GM12878 (cell line): ENCODE measurements at regions not wholly inside any gene's neighbourhood (a gene's known extent, or its start where the extent isn't known, plus 50 kb on each side); places are given as distances from the start of the nearest gene placed in this dataset.
A peak's percentile ranks its signal among the peaks of the same experiment; 100 is the strongest.

ENCODE experiments used
- BCL11A ChIP-seq: IDR thresholded peaks from 2 replicates; pipeline ENCODE4 v1.6.1; 2011; ENCODE audit warnings: low read depth, low read length
- BMI1 ChIP-seq: fragments of 450-650 bp; IDR thresholded peaks from 2 replicates; pipeline ENCODE4 v1.6.1; 2016; ENCODE audit warnings: mild to moderate bottlenecking, moderate library complexity, borderline replicate concordance
- CBX3 ChIP-seq: fragments of 200-600 bp; sonication (generic); IDR thresholded peaks from 2 replicates; pipeline ENCODE4 v1.6.1; 2016; ENCODE audit warnings: low read depth, borderline replicate concordance
- E4F1 ChIP-seq: fragments of 450-650 bp; IDR thresholded peaks from 2 replicates; pipeline ENCODE4 v1.6.1; 2018; ENCODE audit warnings: borderline replicate concordance, mild to moderate bottlenecking; ENCODE audit not compliant: partially characterized antibody
- ESRRA ChIP-seq: IDR thresholded peaks from 2 replicates; pipeline ENCODE4 v1.6.1; 2012; ENCODE audit warnings: mild to moderate bottlenecking, low read length, improper control_type of control experiment
- FOXK2 ChIP-seq: fragments of 450-650 bp; IDR thresholded peaks from 2 replicates; pipeline ENCODE4 v1.6.1; 2017; ENCODE audit warnings: mild to moderate bottlenecking, moderate library complexity
- GABPA ChIP-seq: IDR thresholded peaks from 2 replicates; pipeline ENCODE4 v1.6.1; 2014; ENCODE audit warnings: antibody characterized with exemption, low read depth, mild to moderate bottlenecking, inconsistent platforms
- GATAD2B ChIP-seq: fragments of 450-650 bp; conservative IDR thresholded peaks from 2 replicates; pipeline ENCODE4 v1.6.1; 2017; ENCODE audit warnings: low read depth, mild to moderate bottlenecking, moderate library complexity
- MAX ChIP-seq: IDR thresholded peaks from 2 replicates; pipeline ENCODE4 v1.6.1; 2012; ENCODE audit warnings: low read depth, low read length, improper control_type of control experiment
- MEF2B ChIP-seq: fragments of 450-650 bp; IDR thresholded peaks from 2 replicates; pipeline ENCODE4 v1.6.1; 2018; ENCODE audit warnings: mild to moderate bottlenecking, moderate library complexity; ENCODE audit not compliant: partially characterized antibody, poor library complexity, severe bottlenecking
- NFIC ChIP-seq: IDR thresholded peaks from 2 replicates; pipeline ENCODE4 v1.6.1; 2012; ENCODE audit warnings: low read depth, mild to moderate bottlenecking, inconsistent platforms, low read length, moderate library complexity
- RBBP5 ChIP-seq: fragments of 200-600 bp; sonication (generic); conservative IDR thresholded peaks from 2 replicates; pipeline ENCODE4 v1.6.1; 2016
- SIN3A ChIP-seq: IDR thresholded peaks from 2 replicates; pipeline ENCODE4 v1.6.1; 2012; ENCODE audit warnings: low read depth, low read length, improper control_type of control experiment
- SMAD5 ChIP-seq: IDR thresholded peaks from 2 replicates; pipeline ENCODE4 v1.6.1; 2016; ENCODE audit warnings: antibody characterized with exemption, low read depth
- SPI1 ChIP-seq: IDR thresholded peaks from 2 replicates; pipeline ENCODE4 v1.6.1; 2011; ENCODE audit warnings: low read depth, mild to moderate bottlenecking, low read length, moderate library complexity, borderline replicate concordance; ENCODE audit not compliant: insufficient read depth
- SREBF1 ChIP-seq: IDR thresholded peaks from 2 replicates; pipeline ENCODE4 v1.6.1; 2012; ENCODE audit warnings: mild to moderate bottlenecking, low read length
- ZNF217 ChIP-seq: fragments of 450-650 bp; IDR thresholded peaks from 2 replicates; pipeline ENCODE4 v1.6.1; 2017; ENCODE audit warnings: antibody characterized with exemption, mild to moderate bottlenecking
- TF ChIP-seq, protein P1 (sequence below): IDR thresholded peaks from 2 replicates; pipeline ENCODE4 v1.6.1; 2011; ENCODE audit warnings: mild to moderate bottlenecking, low read depth, low read length, moderate library complexity; ENCODE audit not compliant: insufficient replicate concordance
- TF ChIP-seq, protein P2 (sequence below): IDR thresholded peaks from 2 replicates; pipeline ENCODE4 v1.6.1; 2012; ENCODE audit warnings: mild to moderate bottlenecking, low read depth, low read length
- TF ChIP-seq, protein P3 (sequence below): fragments of 450-650 bp; formaldehyde crosslinking; IDR thresholded peaks from 2 replicates; pipeline ENCODE4 v1.4.0; 2020; ENCODE audit warnings: mild to moderate bottlenecking, moderate library complexity

GRCh38 chr12:20028033-20028432, 340.3 kb upstream of the PDE3A start (continued):
- TF ChIP-seq GABPA (no peak), FOXK2 (no peak), SMAD5 (no peak), ZNF217 (no peak), RBBP5 (no peak), NFIC (peak; percentile 29; the same call in 1 of the 2 replicates), MAX (no peak), SREBF1 (no peak), ESRRA (no peak), SIN3A (no peak), BCL11A (peak; percentile 47; the same call in 1 of the 2 replicates), GATAD2B (no peak), CBX3 (no peak), BMI1 (peak; percentile 23; the same call in 1 of the 2 replicates), E4F1 (no peak), MEF2B (peak; percentile 23), SPI1 (no peak)
- TF ChIP-seq, protein P1, sequence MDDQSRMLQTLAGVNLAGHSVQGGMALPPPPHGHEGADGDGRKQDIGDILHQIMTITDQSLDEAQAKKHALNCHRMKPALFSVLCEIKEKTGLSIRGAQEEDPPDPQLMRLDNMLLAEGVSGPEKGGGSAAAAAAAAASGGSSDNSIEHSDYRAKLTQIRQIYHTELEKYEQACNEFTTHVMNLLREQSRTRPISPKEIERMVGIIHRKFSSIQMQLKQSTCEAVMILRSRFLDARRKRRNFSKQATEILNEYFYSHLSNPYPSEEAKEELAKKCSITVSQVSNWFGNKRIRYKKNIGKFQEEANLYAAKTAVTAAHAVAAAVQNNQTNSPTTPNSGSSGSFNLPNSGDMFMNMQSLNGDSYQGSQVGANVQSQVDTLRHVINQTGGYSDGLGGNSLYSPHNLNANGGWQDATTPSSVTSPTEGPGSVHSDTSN: no peak
- TF ChIP-seq, protein P2, sequence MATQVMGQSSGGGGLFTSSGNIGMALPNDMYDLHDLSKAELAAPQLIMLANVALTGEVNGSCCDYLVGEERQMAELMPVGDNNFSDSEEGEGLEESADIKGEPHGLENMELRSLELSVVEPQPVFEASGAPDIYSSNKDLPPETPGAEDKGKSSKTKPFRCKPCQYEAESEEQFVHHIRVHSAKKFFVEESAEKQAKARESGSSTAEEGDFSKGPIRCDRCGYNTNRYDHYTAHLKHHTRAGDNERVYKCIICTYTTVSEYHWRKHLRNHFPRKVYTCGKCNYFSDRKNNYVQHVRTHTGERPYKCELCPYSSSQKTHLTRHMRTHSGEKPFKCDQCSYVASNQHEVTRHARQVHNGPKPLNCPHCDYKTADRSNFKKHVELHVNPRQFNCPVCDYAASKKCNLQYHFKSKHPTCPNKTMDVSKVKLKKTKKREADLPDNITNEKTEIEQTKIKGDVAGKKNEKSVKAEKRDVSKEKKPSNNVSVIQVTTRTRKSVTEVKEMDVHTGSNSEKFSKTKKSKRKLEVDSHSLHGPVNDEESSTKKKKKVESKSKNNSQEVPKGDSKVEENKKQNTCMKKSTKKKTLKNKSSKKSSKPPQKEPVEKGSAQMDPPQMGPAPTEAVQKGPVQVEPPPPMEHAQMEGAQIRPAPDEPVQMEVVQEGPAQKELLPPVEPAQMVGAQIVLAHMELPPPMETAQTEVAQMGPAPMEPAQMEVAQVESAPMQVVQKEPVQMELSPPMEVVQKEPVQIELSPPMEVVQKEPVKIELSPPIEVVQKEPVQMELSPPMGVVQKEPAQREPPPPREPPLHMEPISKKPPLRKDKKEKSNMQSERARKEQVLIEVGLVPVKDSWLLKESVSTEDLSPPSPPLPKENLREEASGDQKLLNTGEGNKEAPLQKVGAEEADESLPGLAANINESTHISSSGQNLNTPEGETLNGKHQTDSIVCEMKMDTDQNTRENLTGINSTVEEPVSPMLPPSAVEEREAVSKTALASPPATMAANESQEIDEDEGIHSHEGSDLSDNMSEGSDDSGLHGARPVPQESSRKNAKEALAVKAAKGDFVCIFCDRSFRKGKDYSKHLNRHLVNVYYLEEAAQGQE: no peak
- TF ChIP-seq, protein P3, sequence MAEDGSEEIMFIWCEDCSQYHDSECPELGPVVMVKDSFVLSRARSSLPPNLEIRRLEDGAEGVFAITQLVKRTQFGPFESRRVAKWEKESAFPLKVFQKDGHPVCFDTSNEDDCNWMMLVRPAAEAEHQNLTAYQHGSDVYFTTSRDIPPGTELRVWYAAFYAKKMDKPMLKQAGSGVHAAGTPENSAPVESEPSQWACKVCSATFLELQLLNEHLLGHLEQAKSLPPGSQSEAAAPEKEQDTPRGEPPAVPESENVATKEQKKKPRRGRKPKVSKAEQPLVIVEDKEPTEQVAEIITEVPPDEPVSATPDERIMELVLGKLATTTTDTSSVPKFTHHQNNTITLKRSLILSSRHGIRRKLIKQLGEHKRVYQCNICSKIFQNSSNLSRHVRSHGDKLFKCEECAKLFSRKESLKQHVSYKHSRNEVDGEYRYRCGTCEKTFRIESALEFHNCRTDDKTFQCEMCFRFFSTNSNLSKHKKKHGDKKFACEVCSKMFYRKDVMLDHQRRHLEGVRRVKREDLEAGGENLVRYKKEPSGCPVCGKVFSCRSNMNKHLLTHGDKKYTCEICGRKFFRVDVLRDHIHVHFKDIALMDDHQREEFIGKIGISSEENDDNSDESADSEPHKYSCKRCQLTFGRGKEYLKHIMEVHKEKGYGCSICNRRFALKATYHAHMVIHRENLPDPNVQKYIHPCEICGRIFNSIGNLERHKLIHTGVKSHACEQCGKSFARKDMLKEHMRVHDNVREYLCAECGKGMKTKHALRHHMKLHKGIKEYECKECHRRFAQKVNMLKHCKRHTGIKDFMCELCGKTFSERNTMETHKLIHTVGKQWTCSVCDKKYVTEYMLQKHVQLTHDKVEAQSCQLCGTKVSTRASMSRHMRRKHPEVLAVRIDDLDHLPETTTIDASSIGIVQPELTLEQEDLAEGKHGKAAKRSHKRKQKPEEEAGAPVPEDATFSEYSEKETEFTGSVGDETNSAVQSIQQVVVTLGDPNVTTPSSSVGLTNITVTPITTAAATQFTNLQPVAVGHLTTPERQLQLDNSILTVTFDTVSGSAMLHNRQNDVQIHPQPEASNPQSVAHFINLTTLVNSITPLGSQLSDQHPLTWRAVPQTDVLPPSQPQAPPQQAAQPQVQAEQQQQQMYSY (CRISPR knock-in tag): no peak
